A673 (cell line): ENCODE measurements at regions not wholly inside any gene's neighbourhood (a gene's known extent, or its start where the extent isn't known, plus 50 kb on each side); places are given as distances from the start of the nearest gene placed in this dataset.

Source experiments
- BruUV-seq: library from RNA; stranded (reverse); fragments of 400-500 nt; replicated peaks from 2 replicates; lab custom pipeline; 2021; lab: Mats Ljungman, UMichigan
- CTCF ChIA-PET: fragments of 300-600 bp; sonication (Branson Sonifier 250); formaldehyde crosslinking; loops from one replicate; lab custom pipeline; 2022; ENCODE audit warnings: antibody characterized with exemption; lab: Charles Lee
- POLR2A ChIA-PET: fragments of 300-600 bp; sonication (Branson Sonifier 250); formaldehyde crosslinking; loops from one replicate; lab custom pipeline; 2022; ENCODE audit warnings: antibody characterized with exemption; ENCODE audit not compliant: low non-redundant PET; lab: Charles Lee
- DNase-seq: peaks from one replicate; pipeline ENCODE4 v3.0.0-alpha.2; 2015; ENCODE audit warnings: low spot score
- H3K27ac ChIP-seq: fragments of 200-600 bp; sonication (generic); 2 replicates; pipeline ENCODE4 v1.5.1; 2016; ENCODE audit warnings: mixed run types, low read depth, mild to moderate bottlenecking, mixed read lengths, antibody characterized with exemption, low read length; ENCODE audit not compliant: poor library complexity, severe bottlenecking
- H3K27me3 ChIP-seq: fragments of 200-600 bp; sonication (generic); replicated peaks from 2 replicates; pipeline ENCODE4 v1.6.1; 2017; ENCODE audit warnings: mixed run types, low read depth, mild to moderate bottlenecking, mixed read lengths, antibody characterized with exemption, low read length; ENCODE audit not compliant: insufficient read depth, poor library complexity
- H3K36me3 ChIP-seq: fragments of 200-600 bp; sonication (generic); 2 replicates; pipeline ENCODE4 v1.6.1; 2016; ENCODE audit warnings: mixed run types, mild to moderate bottlenecking, mixed read lengths, antibody characterized with exemption, low read length; ENCODE audit not compliant: insufficient read depth, poor library complexity, severe bottlenecking
- H3K4me1 ChIP-seq: fragments of 200-600 bp; sonication (generic); 2 replicates; pipeline ENCODE4 v1.6.1; 2017; ENCODE audit warnings: mixed run types, mild to moderate bottlenecking, mixed read lengths, antibody characterized with exemption, low read length; ENCODE audit not compliant: insufficient read depth, poor library complexity, severe bottlenecking
- H3K4me3 ChIP-seq: fragments of 200-600 bp; sonication (generic); 2 replicates; pipeline ENCODE4 v1.5.1; 2016; ENCODE audit warnings: low read depth, mixed run types, mild to moderate bottlenecking, mixed read lengths, low read length; ENCODE audit not compliant: poor library complexity, severe bottlenecking
- H3K9me3 ChIP-seq: fragments of 200-600 bp; sonication (generic); 2 replicates; pipeline ENCODE4 v1.6.1; 2016; ENCODE audit warnings: mixed run types, low read depth, mild to moderate bottlenecking, mixed read lengths, antibody characterized with exemption, low read length; ENCODE audit not compliant: poor library complexity, severe bottlenecking
- CTCF ChIP-seq: fragments of 300-800, 200-600 bp; sonication (generic); conservative IDR thresholded peaks from 2 replicates; pipeline ENCODE4 v1.5.1; 2017; ENCODE audit warnings: low read depth, mild to moderate bottlenecking, antibody characterized with exemption, low read length, moderate library complexity, mixed read lengths
- EZH2 ChIP-seq: fragments of 200-600 bp; sonication (generic); IDR thresholded peaks from 2 replicates; pipeline ENCODE4 v1.6.1; 2017; ENCODE audit warnings: borderline replicate concordance, low read depth, mild to moderate bottlenecking, mixed read lengths, antibody characterized with exemption, low read length; ENCODE audit not compliant: poor library complexity, severe bottlenecking
- intact Hi-C: fragments of 100-400 bp; cut with micrococcal nuclease; formaldehyde crosslinking; loops from one replicate; pipeline ENCODE4 v1.10.0; 2022; ENCODE audit not compliant: unreplicated experiment

- DNase-seq: no peak
- no peaks in the 10 kb centered on the region for H3K4me1 ChIP-seq
- no peaks in the 10 kb centered on the region for H3K27me3 ChIP-seq
- H3K36me3 ChIP-seq: no peaks in the 10 kb centered on the region
- TF ChIP-seq EZH2 (no peak), CTCF (no peak)
- H3K27ac ChIP-seq: no peak overlapping the region
- CTCF ChIA-PET: no interaction called here
- no peaks in the 10 kb centered on the region for H3K9me3 ChIP-seq
- BruUV-seq: no TSS peak
- H3K4me3 ChIP-seq: no peak overlapping the region
- POLR2A ChIA-PET: no interaction called here
- intact Hi-C loops: no loop called here
Measured at GRCh38 chr3:82506204-82506603, 744.8 kb upstream of the GBE1 start.

- intact Hi-C loops: no loop called here
- no TSS peak for BruUV-seq
- H3K4me3 ChIP-seq: no peak overlapping the region
- H3K36me3 ChIP-seq: no peaks in the 10 kb centered on the region
- POLR2A ChIA-PET: no interaction called here
- CTCF ChIA-PET: no interaction called here
- no peak overlapping the region for H3K27ac ChIP-seq
- no peaks in the 10 kb centered on the region for H3K27me3 ChIP-seq
- H3K9me3 ChIP-seq: no peaks in the 10 kb centered on the region
- no peak for TF ChIP-seq CTCF
- no peak for TF ChIP-seq EZH2
- no peaks in the 10 kb centered on the region for H3K4me1 ChIP-seq
- DNase-seq: no peak
Measured at GRCh38 chr3:82505079-82505756, 743.8 kb upstream of the GBE1 start.

- no peak for DNase-seq
- Histone ChIP-seq H3K9me3 (no peaks in the 10 kb centered on the region), H3K27ac (no peak overlapping the region), H3K27me3 (no peaks in the 10 kb centered on the region), H3K4me3 (no peak overlapping the region), H3K4me1 (no peaks in the 10 kb centered on the region), H3K36me3 (no peaks in the 10 kb centered on the region)
- intact Hi-C loops: loop anchor here (5.0 kb wide), 1 partner anchor 1024 kb away; no protein-coding TSS in a partner anchor
- BruUV-seq: no TSS peak
- POLR2A ChIA-PET: no interaction called here
- no peak for TF ChIP-seq EZH2
- TF ChIP-seq CTCF: no peak
- CTCF ChIA-PET: no interaction called here
Measured at GRCh38 chr3:82498186-82498585, 736.7 kb upstream of the GBE1 start.
